Right atrium auricular region (tissue), 2 donors: ENCODE measurements at regions not wholly inside any gene's neighbourhood (a gene's known extent, or its start where the extent isn't known, plus 50 kb on each side); places are given as distances from the start of the nearest gene placed in this dataset.

Experiments used
- DNase-seq: peaks from one replicate; pipeline ENCODE4 v3.0.0-alpha.2; 2019; ENCODE audit warnings: low spot score
- H3K27ac ChIP-seq, 2 donors: fragments of 200-600 bp; sonication (generic); 1 replicate in 1 of 2; 2 replicates in 1 of 2; pipeline ENCODE4 v1.5.1; 2016 to 2019
- H3K27me3 ChIP-seq, 2 donors: fragments of 200-600 bp; sonication (generic); one replicate each; pipeline versions ENCODE4 v1.5.1 to v1.6.0; 2017 to 2019
- H3K36me3 ChIP-seq: fragments of 200-600 bp; sonication (generic); one replicate; pipeline ENCODE4 v1.5.1; 2016
- H3K4me1 ChIP-seq, 2 donors: fragments of 200-600 bp; sonication (generic); one replicate each; pipeline versions ENCODE4 v1.5.1 to v1.6.0; 2017 to 2019
- H3K4me3 ChIP-seq, 2 donors: fragments of 200-600 bp; sonication (generic); 1 replicate in 1 of 2; 2 replicates in 1 of 2; pipeline ENCODE4 v1.5.1; 2017 to 2019; ENCODE audit warnings: mild to moderate bottlenecking in 1 of 2, moderate library complexity in 1 of 2
- H3K9me3 ChIP-seq, 2 donors: fragments of 200-600 bp; sonication (generic); one replicate each; pipeline ENCODE4 v1.5.1; 2019
- CTCF ChIP-seq, 2 donors: fragments of 200-600 bp; sonication (generic); IDR thresholded peaks; one replicate each; pipeline ENCODE4 v1.5.1; 2019; ENCODE audit warnings: antibody characterized with exemption in 2 of 2

- peaks cover 0 to 42% of the 10 kb centered on the region in 2 donors for H3K4me1 ChIP-seq
Observed at GRCh38 chr5:81856948-81857928, 106.3 kb upstream of the SSBP2 start.

GRCh38 chr5:81855591-81855990 is 104.7 kb upstream of the SSBP2 start:
- Histone ChIP-seq H3K9me3 (no peaks in the 10 kb centered on the region), H3K4me1 (peaks cover 0 to 53% of the 10 kb centered on the region in 2 donors), H3K27me3 (no peaks in the 10 kb centered on the region), H3K4me3 (no peak overlapping the region), H3K36me3 (no peaks in the 10 kb centered on the region), H3K27ac (peak overlapping the region; percentile 23 to 89)
- no peak for TF ChIP-seq CTCF (IDR thresholded peaks at IDR 0.05)
- DNase-seq: no peak

More at GRCh38 chr5:81856948-81857928, 106.3 kb upstream of the SSBP2 start:
- Histone ChIP-seq H3K9me3 (no peaks in the 10 kb centered on the region), H3K36me3 (no peaks in the 10 kb centered on the region), H3K27me3 (no peaks in the 10 kb centered on the region), H3K27ac (peak overlapping the region; percentile 81 to 89), H3K4me3 (no peak overlapping the region)
- DNase-seq: peak; percentile 75
- no peak for TF ChIP-seq CTCF (IDR thresholded peaks at IDR 0.05)

DNA sequence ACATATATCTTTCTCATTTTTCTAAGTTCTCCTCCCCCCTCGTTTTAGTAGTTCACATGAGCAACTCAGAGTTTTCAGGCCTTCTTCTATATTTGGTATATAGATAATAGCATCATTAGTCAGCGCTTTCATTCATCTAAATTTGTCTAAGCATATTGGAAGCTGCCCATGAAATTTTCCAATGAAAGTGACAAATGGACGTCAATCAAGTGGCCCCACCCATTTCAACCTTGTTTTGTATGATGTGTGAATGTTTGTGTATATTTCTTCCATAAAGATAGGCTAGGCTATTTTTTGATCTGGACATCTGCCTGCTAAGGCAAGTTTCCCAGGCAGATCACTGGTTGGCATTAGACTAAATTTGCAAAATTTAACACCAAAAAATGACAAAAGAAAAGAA is 104.0 kb upstream of the SSBP2 start:
- peak overlapping the region; percentile 23 to 89 for H3K27ac ChIP-seq
- H3K4me3 ChIP-seq: no peak overlapping the region
- H3K27me3 ChIP-seq: no peaks in the 10 kb centered on the region
- H3K4me1 ChIP-seq: peaks cover 0 to 59% of the 10 kb centered on the region in 2 donors
- H3K36me3 ChIP-seq: no peaks in the 10 kb centered on the region
- TF ChIP-seq CTCF (IDR thresholded peaks at IDR 0.05): no peak
- no peaks in the 10 kb centered on the region for H3K9me3 ChIP-seq
- DNase-seq: no peak

DNA sequence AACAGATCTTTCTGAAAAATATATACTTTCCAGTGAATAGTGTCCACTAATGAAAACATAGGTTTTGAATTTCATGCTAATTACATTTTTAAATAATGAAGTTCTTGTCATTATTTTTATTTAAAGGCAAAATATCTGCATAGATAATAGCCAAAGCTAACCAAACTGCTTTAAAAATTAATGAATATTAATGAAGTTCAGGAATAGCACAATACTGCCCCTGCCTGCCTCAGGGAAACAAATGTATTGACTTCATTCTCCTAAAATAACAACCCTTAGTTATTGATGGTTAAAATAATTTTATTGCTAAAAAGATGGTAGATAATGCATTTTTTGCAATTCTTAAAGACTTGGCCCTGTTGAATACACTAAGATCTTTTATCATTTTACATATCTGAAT is 103.6 kb upstream of the SSBP2 start:
- peak overlapping the region; percentile 23 to 89 for H3K27ac ChIP-seq
- H3K36me3 ChIP-seq: no peaks in the 10 kb centered on the region
- no peak for DNase-seq
- no peaks in the 10 kb centered on the region for H3K27me3 ChIP-seq
- H3K4me3 ChIP-seq: no peak overlapping the region
- H3K9me3 ChIP-seq: no peaks in the 10 kb centered on the region
- peaks cover 0 to 64% of the 10 kb centered on the region in 2 donors for H3K4me1 ChIP-seq
- no peak for TF ChIP-seq CTCF (IDR thresholded peaks at IDR 0.05)

GRCh38 chr5:81853030-81853357 is 102.1 kb upstream of the SSBP2 start:
- peaks cover 0 to 72% of the 10 kb centered on the region in 2 donors for H3K4me1 ChIP-seq

More at GRCh38 chr5:81853030-81853357, 102.1 kb upstream of the SSBP2 start:
- Histone ChIP-seq H3K4me3 (peak overlapping the region in 1 of 2 donors; percentile 56), H3K27me3 (no peaks in the 10 kb centered on the region), H3K27ac (peak overlapping the region; percentile 87 to 94), H3K9me3 (no peaks in the 10 kb centered on the region), H3K36me3 (no peaks in the 10 kb centered on the region)
- DNase-seq: no peak
- TF ChIP-seq CTCF (IDR thresholded peaks at IDR 0.05): no peak
